ENCODE measurements at regions not wholly inside any gene's neighbourhood (a gene's known extent, or its start where the extent isn't known, plus 50 kb on each side); places are given as distances from the start of the nearest gene placed in this dataset.
A peak's percentile ranks its signal among the peaks of the same experiment; 100 is the strongest.

GRCh38 chr15:81942157-81942556, 103.7 kb downstream of the MEX3B start:
- no peak overlapping the region for H3K9ac ChIP-seq (ENCODE audit: low read length in 3 of 3)
- H3K27me3 ChIP-seq (ENCODE audit: control insufficient read depth, insufficient read depth, low read length), result no peaks in the 10 kb centered on the region
- H3K36me3 ChIP-seq (ENCODE audit: control insufficient read depth in 2 of 3, insufficient read depth in 3 of 3, low read length in 3 of 3), result no peaks in the 10 kb centered on the region
- intact Hi-C loops (cut with DNase I), result no loop called here
- FAIRE-seq (no peak), DNase-seq (no peak)
- TF ChIP-seq CTCF (IDR thresholded peaks at IDR 0.05; ENCODE audit: borderline replicate concordance, extremely low read depth, insufficient read depth), result no peak
- H3K4me1 ChIP-seq (ENCODE audit: control insufficient read depth in 2 of 3, insufficient read depth in 2 of 3, low read depth in 1 of 3, low read length in 3 of 3), result no peaks in the 10 kb centered on the region
- no peak overlapping the region for H3K27ac ChIP-seq (ENCODE audit: low read depth in 2 of 2, low read length in 2 of 2)
- peaks cover 0 to 11% (median 0%) of the 10 kb centered on the region in 3 donors for H3K9me3 ChIP-seq (ENCODE audit: control insufficient read depth in 2 of 3, insufficient read depth in 1 of 3, low read length in 3 of 3)
- no peak overlapping the region for H3K4me3 ChIP-seq (ENCODE audit: low read length in 3 of 3)

- no peak for FAIRE-seq
- no peak for TF ChIP-seq CTCF (IDR thresholded peaks at IDR 0.05; ENCODE audit: borderline replicate concordance, extremely low read depth, insufficient read depth)
- no peaks in the 10 kb centered on the region for H3K36me3 ChIP-seq (ENCODE audit: control insufficient read depth in 2 of 3, insufficient read depth in 3 of 3, low read length in 3 of 3)
- intact Hi-C loops (cut with DNase I), result no loop called here
- H3K27ac ChIP-seq (ENCODE audit: low read depth in 2 of 2, low read length in 2 of 2), result no peak overlapping the region
- H3K27me3 ChIP-seq (ENCODE audit: control insufficient read depth, insufficient read depth, low read length), result no peaks in the 10 kb centered on the region
- peak in 1 of 5 donors; percentile 13 for DNase-seq
- no peak overlapping the region for H3K9ac ChIP-seq (ENCODE audit: low read length in 3 of 3)
- H3K4me3 ChIP-seq (ENCODE audit: low read length in 3 of 3), result no peak overlapping the region
- no peaks in the 10 kb centered on the region for H3K4me1 ChIP-seq (ENCODE audit: control insufficient read depth in 2 of 3, insufficient read depth in 2 of 3, low read depth in 1 of 3, low read length in 3 of 3)
- H3K9me3 ChIP-seq (ENCODE audit: control insufficient read depth in 2 of 3, insufficient read depth in 1 of 3, low read length in 3 of 3), result peaks cover 0 to 11% (median 0%) of the 10 kb centered on the region in 3 donors
Measured at GRCh38 chr15:81941479-81941878, 104.3 kb downstream of the MEX3B start.

GRCh38 chr15:81940467-81941451, 105.1 kb downstream of the MEX3B start:
- Histone ChIP-seq H3K36me3 (ENCODE audit: control insufficient read depth in 2 of 3, insufficient read depth in 3 of 3, low read length in 3 of 3) (no peaks in the 10 kb centered on the region), H3K27me3 (ENCODE audit: control insufficient read depth, insufficient read depth, low read length) (no peaks in the 10 kb centered on the region), H3K4me3 (ENCODE audit: low read length in 3 of 3) (no peak overlapping the region), H3K27ac (ENCODE audit: low read depth in 2 of 2, low read length in 2 of 2) (no peak overlapping the region), H3K4me1 (ENCODE audit: control insufficient read depth in 2 of 3, insufficient read depth in 2 of 3, low read depth in 1 of 3, low read length in 3 of 3) (no peaks in the 10 kb centered on the region), H3K9ac (ENCODE audit: low read length in 3 of 3) (no peak overlapping the region), H3K9me3 (ENCODE audit: control insufficient read depth in 2 of 3, insufficient read depth in 1 of 3, low read length in 3 of 3) (peaks cover 0 to 11% (median 0%) of the 10 kb centered on the region in 3 donors)
- intact Hi-C loops (cut with DNase I), result no loop called here
- TF ChIP-seq CTCF (IDR thresholded peaks at IDR 0.05; ENCODE audit: borderline replicate concordance, extremely low read depth, insufficient read depth), result no peak
- DNase-seq (peak in 2 of 5 donors; percentile 52 to 64), FAIRE-seq (no peak)

Data from kidney (tissue), 13 donors.